ENCODE measurements at regions not wholly inside any gene's neighbourhood (a gene's known extent, or its start where the extent isn't known, plus 50 kb on each side); places are given as distances from the start of the nearest gene placed in this dataset.

DNA sequence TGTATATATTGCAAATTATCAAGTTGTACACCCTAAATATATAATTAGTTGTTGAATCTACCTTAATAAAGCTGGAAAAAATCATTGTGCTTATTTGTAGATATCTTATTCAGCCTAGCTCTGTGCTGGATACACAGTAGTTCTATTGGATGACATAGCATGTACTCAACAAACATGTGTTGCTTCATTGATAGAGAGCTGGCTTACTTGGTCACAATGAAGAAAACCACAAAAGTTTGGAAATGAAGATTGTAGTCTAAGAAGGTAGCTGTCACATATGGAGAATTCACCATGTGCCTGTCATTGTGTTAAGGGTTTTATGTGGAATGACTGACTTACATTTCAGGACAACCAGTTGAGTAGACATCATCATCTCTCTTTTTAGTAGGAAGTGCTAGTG, 278.9 kb downstream of the LMO7 start:
- no peak for DNase-seq

GRCh38 chr13:75913925-75914324, 277.8 kb downstream of the LMO7 start:
- no peak for DNase-seq

DNA sequence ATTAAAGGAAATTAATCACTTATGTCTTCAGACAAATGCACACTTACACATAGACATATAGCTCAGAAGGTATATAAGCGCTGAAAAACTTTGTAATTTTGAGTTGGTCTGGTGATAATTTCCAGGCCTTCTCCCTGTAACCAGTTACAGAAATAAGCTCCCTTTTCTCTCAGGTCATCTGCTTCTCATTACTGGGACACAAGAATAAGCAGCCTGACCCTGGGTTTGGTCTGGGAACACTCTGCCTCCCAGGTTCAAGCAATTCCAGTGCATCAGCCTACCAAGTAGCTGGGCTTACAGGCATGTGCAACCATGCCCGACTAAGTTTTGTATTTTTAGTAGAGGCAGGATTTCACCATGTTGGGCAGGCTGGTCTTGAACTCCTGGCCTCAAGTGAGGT, 274.5 kb downstream of the LMO7 start:
- no peak for DNase-seq
